AG09319 (cell line): ENCODE measurements at regions not wholly inside any gene's neighbourhood (a gene's known extent, or its start where the extent isn't known, plus 50 kb on each side); places are given as distances from the start of the nearest gene placed in this dataset.

Experiments
- DNase-seq: peaks from one replicate; pipeline ENCODE4 v3.0.0-alpha.2; 2010; ENCODE audit warnings: low read depth; ENCODE audit errors: extremely low read depth
- TF ChIP-seq, protein P1 (sequence below): IDR thresholded peaks from 2 replicates; pipeline ENCODE4 v1.5.1; 2011; ENCODE audit warnings: low read depth, mild to moderate bottlenecking, inconsistent platforms, low read length, moderate library complexity

DNA sequence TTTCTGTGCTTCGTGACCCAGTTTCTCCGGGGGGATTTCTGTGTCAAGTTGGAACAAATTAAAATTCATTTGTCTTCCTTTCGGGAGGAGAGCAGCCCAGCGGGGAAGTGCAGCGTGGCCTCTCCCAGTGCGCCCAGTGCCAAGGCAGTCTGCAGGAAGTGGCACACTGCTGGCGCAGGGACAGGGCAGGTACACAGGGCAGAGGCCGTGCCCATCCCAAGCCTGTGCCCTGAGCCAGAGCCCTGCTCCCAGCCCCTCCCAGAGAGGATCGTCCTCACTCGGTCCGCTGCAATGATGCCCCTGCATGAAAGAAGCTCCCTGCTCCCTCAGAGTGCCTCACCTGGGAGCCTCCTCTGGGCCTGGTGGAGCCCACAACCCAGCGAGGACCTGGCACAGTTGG, 82.4 kb upstream of the PPP1R26 start:
- TF ChIP-seq, protein P1, sequence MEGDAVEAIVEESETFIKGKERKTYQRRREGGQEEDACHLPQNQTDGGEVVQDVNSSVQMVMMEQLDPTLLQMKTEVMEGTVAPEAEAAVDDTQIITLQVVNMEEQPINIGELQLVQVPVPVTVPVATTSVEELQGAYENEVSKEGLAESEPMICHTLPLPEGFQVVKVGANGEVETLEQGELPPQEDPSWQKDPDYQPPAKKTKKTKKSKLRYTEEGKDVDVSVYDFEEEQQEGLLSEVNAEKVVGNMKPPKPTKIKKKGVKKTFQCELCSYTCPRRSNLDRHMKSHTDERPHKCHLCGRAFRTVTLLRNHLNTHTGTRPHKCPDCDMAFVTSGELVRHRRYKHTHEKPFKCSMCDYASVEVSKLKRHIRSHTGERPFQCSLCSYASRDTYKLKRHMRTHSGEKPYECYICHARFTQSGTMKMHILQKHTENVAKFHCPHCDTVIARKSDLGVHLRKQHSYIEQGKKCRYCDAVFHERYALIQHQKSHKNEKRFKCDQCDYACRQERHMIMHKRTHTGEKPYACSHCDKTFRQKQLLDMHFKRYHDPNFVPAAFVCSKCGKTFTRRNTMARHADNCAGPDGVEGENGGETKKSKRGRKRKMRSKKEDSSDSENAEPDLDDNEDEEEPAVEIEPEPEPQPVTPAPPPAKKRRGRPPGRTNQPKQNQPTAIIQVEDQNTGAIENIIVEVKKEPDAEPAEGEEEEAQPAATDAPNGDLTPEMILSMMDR: no peak
- DNase-seq: no peak

DNA sequence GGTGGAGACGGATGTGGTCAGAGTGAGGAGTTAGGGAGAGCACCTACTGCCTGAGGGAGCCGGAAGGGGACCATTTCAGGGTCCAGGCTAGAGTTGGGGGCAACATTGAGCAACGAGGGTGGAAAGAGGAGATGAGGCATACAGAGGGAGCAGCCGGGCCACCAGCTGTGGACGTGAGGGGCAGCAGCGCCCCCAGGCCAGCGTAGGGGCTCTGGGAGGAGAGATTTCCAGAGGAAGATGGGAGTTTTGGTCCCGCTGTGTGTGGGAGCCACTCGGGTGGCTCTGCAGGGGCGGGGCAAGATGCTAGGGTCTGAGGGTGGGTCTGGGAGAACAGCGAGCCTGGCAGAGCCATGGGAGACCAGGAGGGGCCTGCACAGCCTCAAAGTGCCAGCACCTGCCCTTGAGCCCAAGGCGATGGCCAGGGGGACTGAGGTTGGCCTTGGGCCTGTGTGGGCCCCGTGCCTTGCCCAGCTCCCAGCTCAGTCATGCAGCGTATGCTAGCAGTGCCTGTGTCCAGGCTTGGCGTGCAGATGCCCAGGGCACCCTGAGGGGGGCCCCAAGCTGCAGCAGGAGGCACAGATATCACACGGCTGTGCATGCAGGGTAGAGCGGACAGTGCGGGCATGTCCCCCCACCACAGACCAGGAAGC, 80.5 kb upstream of the PPP1R26 start:
- TF ChIP-seq, protein P1: no peak
- DNase-seq: no peak

GRCh38 chr9:135400496-135400895, 79.1 kb upstream of the PPP1R26 start:
- DNase-seq: no peak
- TF ChIP-seq, protein P1: no peak

DNA sequence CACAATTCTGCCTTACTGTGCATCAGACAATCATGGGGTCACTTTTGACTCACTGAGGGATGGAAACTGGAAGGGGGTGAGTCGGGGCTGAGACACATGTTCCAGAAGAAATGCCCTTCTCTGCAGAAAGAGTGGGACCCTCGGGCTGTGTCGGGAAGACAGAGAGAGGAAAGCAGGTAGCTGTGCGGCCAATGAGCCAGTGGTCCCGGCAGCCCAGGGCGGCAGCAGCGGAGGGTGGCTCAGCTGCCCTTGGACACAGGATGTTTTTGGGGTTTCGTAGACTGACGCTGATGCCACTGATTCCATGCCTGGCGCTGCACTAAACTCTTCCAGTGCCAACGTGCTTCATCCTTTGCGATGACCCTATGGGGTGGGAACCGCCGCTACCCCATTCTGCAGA, 78.4 kb upstream of the PPP1R26 start:
- TF ChIP-seq, protein P1: no peak
- DNase-seq: no peak

DNA sequence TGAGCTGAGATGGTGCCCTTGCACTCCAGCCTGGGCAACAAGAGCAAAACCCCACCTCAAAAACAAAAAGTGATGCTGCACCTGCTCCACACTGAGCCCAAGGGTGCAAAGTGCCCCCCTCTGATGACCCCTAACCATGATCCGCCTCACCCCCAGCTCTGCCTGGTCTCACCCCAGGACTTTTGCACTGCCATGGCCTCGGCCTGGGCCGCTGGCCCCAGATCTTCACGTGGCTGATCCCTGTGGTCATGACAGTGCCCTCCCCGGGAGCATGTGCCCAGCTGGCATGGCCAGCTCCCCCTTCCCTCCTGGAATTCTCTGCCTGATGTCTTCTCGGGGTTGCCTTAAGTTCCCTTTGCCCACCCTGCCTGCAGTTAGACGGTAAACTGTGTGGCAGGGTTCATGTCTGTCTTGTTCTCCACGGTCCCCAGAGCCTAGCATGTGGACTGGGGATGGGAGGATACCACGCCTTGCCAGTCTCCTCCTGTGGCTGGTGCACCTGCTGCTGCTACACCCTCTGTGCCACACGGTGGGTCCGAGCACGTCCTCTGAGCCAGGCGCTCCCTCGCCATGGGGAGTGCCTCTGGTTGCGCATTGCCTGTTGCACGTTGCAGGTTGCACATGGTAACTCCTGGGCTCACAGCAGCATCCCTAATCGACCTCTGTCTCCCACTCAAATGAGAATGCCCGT, 77.4 kb upstream of the PPP1R26 start:
- TF ChIP-seq, protein P1: no peak

DNA sequence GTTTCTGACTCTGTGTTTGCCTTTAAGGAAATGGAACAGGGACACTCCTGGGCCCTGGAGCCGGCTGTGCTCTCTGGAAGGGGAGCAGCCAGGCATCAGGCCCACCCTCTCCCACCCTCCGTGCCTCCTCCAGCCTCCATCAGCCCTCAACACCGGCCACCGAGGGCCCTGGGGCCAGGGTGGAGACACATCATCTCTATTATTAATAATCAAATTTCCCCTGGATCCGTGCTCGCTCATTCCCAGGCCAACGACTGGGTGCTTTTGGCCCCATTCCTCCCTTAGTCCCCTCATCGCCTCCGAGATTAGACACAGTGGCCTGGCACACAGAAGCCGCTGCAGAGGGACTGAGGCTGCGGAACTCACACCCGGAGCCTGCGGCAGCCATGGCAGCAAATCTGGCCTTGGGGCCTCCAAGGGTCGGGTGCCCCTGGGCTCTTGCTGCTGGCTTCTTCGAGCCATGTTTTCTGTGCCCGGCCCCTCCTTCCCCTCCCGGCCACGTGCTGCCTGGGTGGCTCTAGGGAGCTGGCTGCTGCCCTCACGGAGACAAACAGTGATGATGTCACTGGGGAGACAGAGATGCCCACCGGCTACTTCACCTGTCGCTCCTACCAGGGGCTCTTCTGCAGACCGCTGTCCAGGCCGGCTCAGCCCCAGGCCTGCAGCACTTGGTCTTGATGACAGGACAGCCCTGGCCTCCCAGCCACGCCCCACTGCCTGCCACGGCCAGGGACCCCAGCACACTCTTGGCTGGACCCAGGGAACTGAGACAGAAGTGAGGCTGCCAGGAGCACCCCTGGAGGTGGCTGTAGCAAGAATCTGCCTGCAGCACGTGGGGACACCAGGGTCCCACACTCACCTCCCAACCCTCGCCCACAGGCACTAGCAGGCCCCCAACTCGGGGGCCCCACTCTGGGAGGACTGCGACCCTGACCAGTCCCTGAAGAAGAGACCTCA, 76.6 kb upstream of the PPP1R26 start:
- no peak for DNase-seq
- TF ChIP-seq, protein P1: no peak

More for the DNA sequence above, 77.4 kb upstream of the PPP1R26 start:
- no peak for DNase-seq
